Tongue (tissue), 1 donor: ENCODE measurements at regions not wholly inside any gene's neighbourhood (a gene's known extent, or its start where the extent isn't known, plus 50 kb on each side); places are given as distances from the start of the nearest gene placed in this dataset.
"Not testable (repeated sequence)": the region's sequence is repeated elsewhere in the genome, so short reads cannot be mapped to it uniquely, and the experiment has no call there.

Experiments
- DNase-seq: peaks from one replicate; pipeline ENCODE4 v3.0.0-alpha.2; 2015

DNA sequence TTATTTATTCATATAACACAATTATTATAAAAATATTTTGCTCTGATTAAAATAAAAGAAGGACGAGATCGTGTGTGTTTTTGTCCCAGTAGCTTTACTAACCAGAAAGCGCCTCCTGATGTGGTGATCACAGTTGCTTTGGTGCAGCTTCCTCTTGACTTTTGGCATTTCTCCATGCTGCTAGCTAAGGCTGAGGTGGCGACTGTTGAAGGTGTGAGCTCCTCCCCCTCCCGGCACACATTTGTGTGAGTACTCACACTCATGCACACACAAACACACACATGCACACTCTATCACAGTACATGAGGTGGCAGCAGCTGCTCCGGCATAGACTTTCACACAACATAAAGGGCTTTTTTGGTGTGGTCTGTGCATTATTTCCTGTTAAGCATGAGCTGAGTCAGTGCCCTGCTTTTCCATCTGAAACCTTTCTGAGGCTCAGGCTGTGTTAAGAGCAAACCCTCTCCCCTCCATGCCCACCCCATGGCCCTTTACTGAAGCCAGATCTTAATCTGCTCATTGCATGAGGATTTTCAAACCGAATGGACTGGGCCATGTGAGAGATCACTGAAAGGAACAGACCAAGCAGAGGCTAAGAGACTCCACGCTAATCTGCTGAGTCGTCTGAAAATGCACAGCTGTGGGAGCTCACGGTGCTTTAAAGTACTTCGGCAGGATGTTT, 53.3 kb downstream of the FOXD4L1 start:
- peak; percentile 12 for DNase-seq

DNA sequence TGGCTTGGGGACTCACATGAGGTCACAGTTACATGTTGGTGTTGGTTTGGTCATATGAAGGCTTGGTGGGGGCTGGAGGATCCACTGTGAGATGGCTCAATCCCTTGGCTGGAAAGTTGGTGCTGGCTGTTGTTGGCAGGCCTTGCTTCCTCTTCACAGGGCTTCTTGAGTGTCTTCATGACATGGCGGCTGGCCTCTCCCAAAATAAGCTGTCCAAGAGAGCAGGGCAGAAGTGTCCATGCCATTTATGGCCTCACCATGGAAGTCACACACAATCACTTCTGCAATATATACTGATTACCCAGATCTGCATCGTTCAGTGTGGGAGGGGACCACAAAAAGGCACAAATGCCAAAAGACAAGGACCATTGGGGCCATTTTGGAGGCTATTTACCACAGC, 61.4 kb downstream of the FOXD4L1 start:
- DNase-seq, result not testable (repeated sequence)

DNA sequence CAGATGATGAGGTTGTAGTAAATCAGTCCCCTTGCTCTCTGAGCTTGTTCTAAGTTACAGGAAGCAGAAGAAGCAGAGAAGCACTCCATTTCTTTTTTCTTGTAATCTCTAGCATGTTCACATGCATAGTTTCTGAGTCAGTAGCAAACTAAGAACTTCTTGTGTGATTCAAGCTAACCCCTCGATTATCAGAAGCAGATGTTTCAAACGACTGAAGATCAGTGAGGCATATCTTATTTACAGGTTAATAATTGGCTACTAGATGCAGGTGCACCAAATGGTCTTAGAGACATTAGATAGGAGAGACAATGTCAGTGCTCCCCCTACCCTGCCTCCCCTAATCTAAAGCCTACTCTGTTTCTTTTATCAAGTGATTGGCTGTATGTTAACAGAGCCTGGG, 64.2 kb downstream of the FOXD4L1 start:
- not testable (repeated sequence) for DNase-seq

DNA sequence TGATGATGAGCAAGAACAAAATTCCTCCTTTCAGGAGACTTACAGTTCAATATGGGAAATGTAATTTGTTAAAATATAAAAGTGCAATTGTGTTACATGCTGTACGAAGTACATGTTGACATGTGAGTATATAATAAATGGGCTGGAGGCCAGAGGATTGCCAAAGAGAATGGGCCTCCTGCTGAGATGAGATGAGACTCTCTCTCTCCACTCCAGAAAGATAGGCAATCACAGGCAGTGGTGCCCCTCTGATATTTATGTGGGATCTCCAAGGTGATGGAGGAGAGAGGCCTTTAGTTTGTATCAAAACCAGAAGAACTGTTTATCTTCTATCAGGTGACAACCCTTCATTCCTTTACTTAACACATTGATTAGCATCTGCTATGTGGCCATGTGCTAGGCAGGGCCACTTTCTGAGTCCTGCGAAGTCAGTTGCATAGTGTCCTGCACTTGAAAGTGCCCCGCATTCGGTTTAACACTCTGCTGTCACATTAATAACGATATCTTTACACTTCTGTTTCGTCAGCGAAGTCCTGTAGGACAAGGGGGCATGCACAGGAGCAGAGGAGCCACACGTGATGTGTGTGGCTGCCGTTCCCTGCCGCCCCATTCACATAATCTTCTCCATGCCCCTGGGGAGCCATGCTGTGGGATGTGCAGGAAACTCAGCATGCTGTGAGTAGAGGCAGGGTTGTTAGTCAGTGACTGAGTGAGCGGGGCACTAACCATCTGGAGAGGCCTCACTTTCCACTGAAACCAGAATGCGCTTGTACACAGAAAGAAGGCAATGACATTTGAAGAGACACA, 60.2 kb upstream of the RABL2A start:
- not testable (repeated sequence) for DNase-seq

DNA sequence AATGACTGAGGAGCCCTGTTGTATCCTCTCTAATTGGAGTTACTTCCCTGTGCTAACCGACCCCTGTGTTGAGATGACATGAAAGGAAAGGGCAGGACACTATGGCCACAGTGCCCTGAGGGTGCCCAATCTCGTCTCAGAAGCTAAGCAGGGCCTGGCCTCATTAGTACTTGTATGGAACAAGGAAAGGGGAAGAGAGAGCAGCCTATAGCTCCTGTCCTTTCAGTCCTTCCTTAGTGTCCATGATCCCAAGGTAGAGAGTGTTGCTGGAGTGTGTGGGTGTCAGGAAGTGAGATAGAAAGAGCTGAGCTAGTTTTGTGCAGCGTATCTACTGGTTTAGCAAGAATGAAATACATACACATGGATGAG, 59.6 kb upstream of the RABL2A start:
- not testable (repeated sequence) for DNase-seq

DNA sequence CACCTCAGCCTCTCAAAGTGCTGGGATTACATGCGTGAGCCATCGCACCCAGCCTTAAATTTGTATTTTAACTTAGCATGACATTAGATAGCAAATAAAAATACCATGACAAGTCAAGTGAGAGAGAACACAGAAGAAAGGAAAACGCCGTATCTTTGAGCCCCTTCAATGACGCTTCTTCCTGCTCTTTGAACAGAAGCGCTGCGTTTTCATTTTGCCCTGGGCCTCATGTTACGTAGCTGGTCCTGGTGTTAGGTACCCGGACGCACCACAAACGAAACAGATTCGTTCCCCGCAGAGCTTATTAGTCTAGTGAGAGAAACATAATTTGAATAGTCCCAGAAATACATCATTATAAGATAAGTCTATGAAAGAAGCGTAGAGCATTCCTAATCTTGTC, 58.8 kb upstream of the RABL2A start:
- DNase-seq, result not testable (repeated sequence)

DNA sequence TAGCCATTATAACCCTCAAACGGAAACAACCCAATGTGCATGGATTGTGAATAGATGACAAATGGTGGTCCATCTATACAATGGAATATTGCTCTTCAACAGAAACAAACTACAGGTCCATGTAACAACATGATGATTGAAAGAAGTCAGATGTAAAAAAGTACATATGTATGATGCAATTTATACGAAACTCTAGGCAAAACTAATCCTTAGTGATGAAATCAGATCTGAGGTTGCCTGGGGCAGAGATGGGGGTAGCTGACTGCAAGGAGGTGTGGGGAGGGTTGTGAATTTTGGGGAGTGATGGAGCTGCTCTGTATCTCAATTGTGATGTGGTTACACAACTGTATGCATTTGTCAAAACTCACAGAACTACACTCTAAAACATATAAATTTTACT, 57.0 kb upstream of the RABL2A start:
- DNase-seq, result not testable (repeated sequence)

DNA sequence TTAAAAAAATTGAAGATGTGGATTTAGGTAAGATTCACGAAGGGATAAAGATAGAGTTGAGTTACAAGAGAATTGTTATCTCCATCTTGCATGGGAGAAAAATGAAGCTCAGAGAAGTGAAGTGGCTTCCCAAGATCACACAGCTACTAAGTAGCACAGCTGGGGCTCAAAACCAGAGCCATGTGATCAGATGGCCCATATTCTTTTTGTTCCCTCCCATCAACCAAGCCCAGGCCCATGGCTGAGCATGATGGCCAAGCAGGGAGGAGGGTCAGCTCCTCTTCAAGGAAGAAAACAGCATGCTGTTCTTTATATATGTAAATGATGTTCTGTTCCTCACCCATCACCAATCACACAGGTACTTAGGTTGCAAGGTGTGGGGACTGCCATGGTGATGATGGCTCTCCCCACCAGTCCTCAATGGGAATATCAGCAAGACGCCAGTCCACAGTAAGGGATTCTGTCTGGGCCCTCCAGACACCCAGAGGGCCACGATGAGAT, 56.5 kb upstream of the RABL2A start:
- DNase-seq, result not testable (repeated sequence)

DNA sequence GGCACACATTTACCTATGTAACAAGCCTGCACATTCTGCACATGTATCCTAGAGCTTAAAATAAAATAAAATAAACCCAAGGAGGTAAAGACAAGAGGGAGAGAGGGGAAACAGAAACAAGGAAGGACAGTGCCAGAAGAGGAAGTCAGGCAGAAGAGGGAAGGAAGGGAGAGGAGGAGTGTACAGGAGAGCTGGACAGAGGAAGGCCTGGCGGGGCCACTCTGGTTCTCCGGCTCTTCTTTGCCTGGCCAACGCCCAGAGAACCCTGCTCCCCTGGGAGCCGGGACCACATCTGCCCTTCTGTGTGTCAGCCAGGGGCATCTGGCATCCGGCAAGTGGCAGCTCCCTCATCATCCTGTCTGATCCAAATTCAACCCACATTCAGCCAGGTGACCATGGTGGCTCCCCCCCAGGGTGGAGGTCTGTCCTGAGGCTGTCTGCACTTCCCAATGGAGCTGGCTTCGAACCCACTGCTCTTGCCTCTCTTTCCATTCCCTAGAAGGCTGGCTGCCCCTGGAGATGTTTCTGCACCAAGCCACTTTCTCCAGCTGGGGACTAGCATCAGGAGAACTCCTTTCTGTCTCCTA, 55.5 kb upstream of the RABL2A start:
- not testable (repeated sequence) for DNase-seq

DNA sequence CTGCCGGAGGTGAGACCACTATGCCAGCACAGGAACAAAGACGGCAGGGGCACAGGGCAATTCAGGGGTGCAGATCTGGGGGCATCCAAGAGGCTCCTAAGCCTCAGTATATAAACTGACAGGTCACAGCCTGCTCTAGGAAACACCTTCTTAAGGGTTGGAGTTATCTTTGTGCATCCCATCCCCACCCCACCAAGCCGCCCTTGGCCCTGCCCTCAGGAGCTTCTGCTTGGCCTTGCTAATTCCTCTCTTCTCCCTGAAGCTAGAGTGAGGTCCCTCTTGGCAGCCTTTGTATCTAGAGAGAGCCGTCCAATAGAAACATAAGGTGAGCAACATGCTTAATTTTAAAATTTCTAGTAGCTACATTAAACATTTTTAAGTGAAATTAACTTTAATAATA, 51.3 kb upstream of the RABL2A start:
- not testable (repeated sequence) for DNase-seq

DNA sequence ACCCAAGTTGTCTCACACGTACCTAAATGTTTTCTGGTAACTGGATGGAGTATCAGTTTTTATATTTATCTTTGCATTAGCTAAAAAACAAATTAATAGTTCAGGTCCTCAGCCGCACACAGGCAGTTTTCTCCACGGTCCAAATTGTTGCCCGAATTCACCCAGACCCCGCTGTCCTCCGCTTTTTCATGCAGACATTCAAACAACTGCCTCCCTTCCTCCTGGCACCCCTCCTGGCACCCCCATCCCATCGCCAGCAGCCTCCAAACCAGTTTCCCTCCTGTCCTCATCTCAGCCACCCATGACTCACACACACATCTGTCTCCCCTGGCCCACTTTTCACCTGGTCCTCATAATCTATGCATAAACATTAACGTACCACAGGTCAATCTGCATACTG, 50.7 kb upstream of the RABL2A start:
- not testable (repeated sequence) for DNase-seq
